Sigmoid colon (tissue), 4 donors: ENCODE measurements at regions not wholly inside any gene's neighbourhood (a gene's known extent, or its start where the extent isn't known, plus 50 kb on each side); places are given as distances from the start of the nearest gene placed in this dataset.

Experiments used
- EP300 ChIP-seq, 4 donors: sonication (generic); formaldehyde crosslinking; IDR thresholded peaks; one replicate each; pipeline ENCODE4 v1.6.1; 2017; ENCODE audit warnings: antibody characterized with exemption in 4 of 4
- POLR2A ChIP-seq, 2 donors: fragments of 450-650 bp; IDR thresholded peaks; one replicate each; pipeline ENCODE4 v1.6.1; 2016; ENCODE audit warnings: antibody characterized with exemption in 2 of 2, mild to moderate bottlenecking in 2 of 2, moderate library complexity in 2 of 2
- TF ChIP-seq, protein P1 (sequence below), 4 experiments: fragments of 450-650 bp in 3 of 4; fragments of 200-600 bp in 1 of 4; IDR thresholded peaks; one replicate each; pipeline ENCODE4 v1.5.1; 2016 to 2019; ENCODE audit warnings: antibody characterized with exemption in 4 of 4, mild to moderate bottlenecking in 3 of 4, moderate library complexity in 2 of 4

DNA sequence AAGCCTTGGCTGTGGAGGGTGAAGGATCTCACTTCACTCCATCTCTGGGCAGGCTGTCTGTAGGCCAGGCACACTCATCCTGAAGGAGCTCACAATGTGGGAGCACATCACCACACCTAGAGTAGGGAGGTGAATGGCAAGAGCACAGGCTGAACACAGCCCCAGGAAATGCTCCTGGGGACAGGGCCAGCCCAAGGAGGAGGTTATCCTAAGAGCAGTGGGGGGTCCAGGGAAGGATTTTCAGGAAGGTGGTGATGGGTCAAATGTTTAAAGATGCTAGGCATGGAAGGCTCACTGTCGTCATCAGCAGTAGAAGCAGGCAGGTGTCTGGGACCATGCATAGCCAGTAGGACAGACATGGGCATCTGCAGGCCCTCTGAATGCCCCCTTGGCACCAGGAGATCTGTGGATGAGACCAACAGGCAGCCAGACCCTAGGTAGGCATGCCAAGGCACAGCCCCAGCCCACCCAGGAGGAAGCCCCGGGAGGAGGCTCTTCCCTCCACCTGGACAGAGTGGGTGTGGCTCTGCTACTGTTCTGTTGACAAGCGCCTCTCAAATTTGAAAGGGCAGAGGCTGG, 91.7 kb upstream of the RAB6C start:
- TF ChIP-seq, protein P1, sequence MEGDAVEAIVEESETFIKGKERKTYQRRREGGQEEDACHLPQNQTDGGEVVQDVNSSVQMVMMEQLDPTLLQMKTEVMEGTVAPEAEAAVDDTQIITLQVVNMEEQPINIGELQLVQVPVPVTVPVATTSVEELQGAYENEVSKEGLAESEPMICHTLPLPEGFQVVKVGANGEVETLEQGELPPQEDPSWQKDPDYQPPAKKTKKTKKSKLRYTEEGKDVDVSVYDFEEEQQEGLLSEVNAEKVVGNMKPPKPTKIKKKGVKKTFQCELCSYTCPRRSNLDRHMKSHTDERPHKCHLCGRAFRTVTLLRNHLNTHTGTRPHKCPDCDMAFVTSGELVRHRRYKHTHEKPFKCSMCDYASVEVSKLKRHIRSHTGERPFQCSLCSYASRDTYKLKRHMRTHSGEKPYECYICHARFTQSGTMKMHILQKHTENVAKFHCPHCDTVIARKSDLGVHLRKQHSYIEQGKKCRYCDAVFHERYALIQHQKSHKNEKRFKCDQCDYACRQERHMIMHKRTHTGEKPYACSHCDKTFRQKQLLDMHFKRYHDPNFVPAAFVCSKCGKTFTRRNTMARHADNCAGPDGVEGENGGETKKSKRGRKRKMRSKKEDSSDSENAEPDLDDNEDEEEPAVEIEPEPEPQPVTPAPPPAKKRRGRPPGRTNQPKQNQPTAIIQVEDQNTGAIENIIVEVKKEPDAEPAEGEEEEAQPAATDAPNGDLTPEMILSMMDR (IDR thresholded peaks at IDR 0.05): no peak
- no peak for TF ChIP-seq EP300 (IDR thresholded peaks at IDR 0.05)
- no peak for TF ChIP-seq POLR2A (IDR thresholded peaks at IDR 0.05)
